Mucosa of stomach (tissue), 1 donor: ENCODE measurements at regions not wholly inside any gene's neighbourhood (a gene's known extent, or its start where the extent isn't known, plus 50 kb on each side); places are given as distances from the start of the nearest gene placed in this dataset.
"Not testable (repeated sequence)": the region's sequence is repeated elsewhere in the genome, so short reads cannot be mapped to it uniquely, and the experiment has no call there.

Experiments used
- H3K27me3 ChIP-seq: one replicate; pipeline ENCODE4 v1.7.0; 2013; ENCODE audit warnings: mild to moderate bottlenecking, low read length; ENCODE audit not compliant: control insufficient read depth, insufficient read depth
- H3K36me3 ChIP-seq: one replicate; pipeline ENCODE4 v1.7.0; 2013; ENCODE audit warnings: low read length; ENCODE audit not compliant: control insufficient read depth, insufficient read depth
- H3K4me1 ChIP-seq: one replicate; pipeline ENCODE4 v1.7.0; 2013; ENCODE audit warnings: mild to moderate bottlenecking, low read length; ENCODE audit not compliant: control insufficient read depth, insufficient read depth
- H3K4me3 ChIP-seq: one replicate; pipeline ENCODE4 v1.7.0; 2013; ENCODE audit warnings: low read length
- H3K9ac ChIP-seq: one replicate; pipeline ENCODE4 v1.7.0; 2013; ENCODE audit warnings: mild to moderate bottlenecking, low read length, moderate library complexity
- H3K9me3 ChIP-seq: one replicate; pipeline ENCODE4 v1.7.0; 2013; ENCODE audit warnings: mild to moderate bottlenecking, low read length, moderate library complexity; ENCODE audit not compliant: control insufficient read depth
- donor health status: Pancreatic carcinoma.

- Histone ChIP-seq H3K4me1 (no peaks in the 10 kb centered on the region), H3K27me3 (peaks cover 17% of the 10 kb centered on the region), H3K4me3 (no peak overlapping the region), H3K36me3 (no peaks in the 10 kb centered on the region), H3K9ac (no peak overlapping the region), H3K9me3 (no peaks in the 10 kb centered on the region)
Measured at GRCh38 chr15:77832874-77833273, 200.2 kb upstream of the LINGO1 start.

DNA sequence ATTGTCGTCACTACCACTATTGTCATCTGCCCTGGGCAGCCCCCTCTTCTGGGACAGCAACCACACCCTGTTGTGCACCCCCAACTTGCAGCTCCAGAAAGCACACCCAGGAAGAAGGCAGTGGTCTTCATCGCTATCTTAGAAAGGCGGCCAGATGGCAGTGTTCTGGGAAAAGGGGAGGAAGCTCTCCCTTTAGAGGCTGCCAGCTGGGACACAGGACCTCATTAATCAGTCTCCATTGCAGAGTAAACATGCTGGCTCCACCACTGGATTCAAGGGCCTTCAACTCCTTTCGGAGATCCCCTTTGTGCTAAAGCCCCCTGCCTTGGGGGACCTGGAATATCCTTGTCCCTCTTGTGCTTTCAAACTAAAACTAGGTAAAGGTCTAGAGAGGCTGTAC is 199.3 kb upstream of the LINGO1 start:
- H3K9me3 ChIP-seq = no peaks in the 10 kb centered on the region
- H3K4me3 ChIP-seq = no peak overlapping the region
- no peaks in the 10 kb centered on the region for H3K36me3 ChIP-seq
- peaks cover 17% of the 10 kb centered on the region for H3K27me3 ChIP-seq
- H3K4me1 ChIP-seq = no peaks in the 10 kb centered on the region
- no peak overlapping the region for H3K9ac ChIP-seq

DNA sequence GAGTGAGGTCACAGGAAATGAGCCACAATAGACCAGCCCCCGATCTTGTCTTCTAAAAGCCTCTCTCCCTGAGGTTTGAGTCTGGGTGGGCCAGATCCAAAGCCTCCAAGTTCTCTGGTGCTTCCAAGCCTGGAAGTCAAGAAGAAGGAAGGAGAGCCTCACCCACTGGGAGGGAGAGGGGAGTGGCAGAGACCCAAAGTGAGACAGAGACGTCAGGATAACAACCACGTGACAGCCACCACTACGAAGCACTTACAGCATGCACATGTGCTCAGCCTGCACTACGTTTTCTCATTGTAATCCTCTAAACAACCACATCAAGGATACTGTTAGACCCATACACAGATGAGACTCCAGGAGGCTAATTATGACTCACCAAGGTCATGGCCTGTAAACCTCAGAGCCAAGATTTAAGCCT is 197.3 kb upstream of the LINGO1 start:
- no peaks in the 10 kb centered on the region for H3K36me3 ChIP-seq
- H3K4me1 ChIP-seq = no peaks in the 10 kb centered on the region
- no peaks in the 10 kb centered on the region for H3K9me3 ChIP-seq
- H3K27me3 ChIP-seq = peaks cover 13% of the 10 kb centered on the region
- H3K4me3 ChIP-seq = no peak overlapping the region
- H3K9ac ChIP-seq = no peak overlapping the region

- H3K36me3 ChIP-seq, H3K4me3 ChIP-seq, H3K9me3 ChIP-seq, H3K4me1 ChIP-seq, H3K9ac ChIP-seq: not testable (repeated sequence)
- H3K27me3 ChIP-seq = peaks cover 13% of the 10 kb centered on the region
Measured at GRCh38 chr15:77829331-77829730, 196.6 kb upstream of the LINGO1 start.

GRCh38 chr15:77827860-77828259 is 195.1 kb upstream of the LINGO1 start:
- Histone ChIP-seq H3K36me3 (no peaks in the 10 kb centered on the region), H3K9ac (no peak overlapping the region), H3K9me3 (no peaks in the 10 kb centered on the region), H3K4me3 (no peak overlapping the region), H3K4me1 (no peaks in the 10 kb centered on the region), H3K27me3 (peaks cover 10% of the 10 kb centered on the region)

DNA sequence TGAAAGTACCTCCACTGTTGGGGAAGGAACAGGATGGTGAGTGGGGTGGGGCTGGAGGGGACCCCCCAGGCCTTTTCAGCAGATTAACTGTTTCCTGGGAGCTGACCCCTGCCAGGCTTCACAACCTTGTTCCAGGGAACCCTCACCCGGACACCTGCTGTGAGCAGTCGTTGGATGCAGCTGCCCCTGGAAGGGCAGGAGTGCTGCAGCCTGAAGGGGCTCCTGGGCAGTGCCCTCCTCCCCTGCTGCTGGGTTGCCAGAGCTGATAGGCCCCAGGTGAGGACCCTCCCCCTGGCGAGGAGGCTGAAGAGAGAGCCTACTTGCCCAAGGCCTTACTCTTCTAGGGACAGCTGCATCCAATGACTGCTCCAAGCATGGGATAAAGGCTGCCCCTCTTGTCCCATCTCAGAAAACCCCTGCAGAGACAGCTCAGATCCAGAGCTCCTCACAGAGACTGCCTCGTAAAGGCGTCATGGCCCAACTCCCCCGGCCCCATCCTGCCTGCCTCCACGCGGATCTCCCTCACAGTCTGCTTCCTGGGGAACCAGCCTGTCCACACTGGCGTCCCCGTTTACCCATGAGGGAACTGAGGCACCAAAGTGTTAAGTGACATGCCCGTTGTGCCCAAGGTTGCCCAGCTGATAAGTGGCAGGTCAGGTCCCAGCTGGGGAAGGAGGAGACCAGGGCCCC is 193.4 kb upstream of the LINGO1 start:
- no peak overlapping the region for H3K9ac ChIP-seq
- H3K36me3 ChIP-seq = no peaks in the 10 kb centered on the region
- peaks cover 13% of the 10 kb centered on the region for H3K27me3 ChIP-seq
- no peaks in the 10 kb centered on the region for H3K9me3 ChIP-seq
- no peaks in the 10 kb centered on the region for H3K4me1 ChIP-seq
- H3K4me3 ChIP-seq = no peak overlapping the region

DNA sequence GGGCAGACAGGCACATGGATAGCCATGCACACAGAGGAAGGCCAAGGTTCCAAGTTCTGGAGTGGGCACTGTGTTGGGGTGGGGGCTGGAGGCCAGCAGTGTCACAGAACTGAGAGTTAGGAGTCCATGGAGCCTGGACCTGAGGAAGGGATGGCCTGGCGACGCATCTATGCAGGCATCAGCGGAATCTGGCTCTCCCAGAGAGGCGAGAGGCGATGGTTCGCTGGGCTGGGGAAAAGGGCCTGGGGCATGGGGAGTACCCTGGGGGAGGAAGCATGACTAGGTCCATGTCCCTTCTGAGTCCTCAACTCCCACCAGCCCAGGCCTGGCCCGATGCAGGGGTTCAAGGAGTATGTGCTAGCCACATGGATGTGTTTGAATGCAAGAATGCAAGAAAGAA is 192.8 kb upstream of the LINGO1 start:
- no peaks in the 10 kb centered on the region for H3K9me3 ChIP-seq
- no peak overlapping the region for H3K9ac ChIP-seq
- H3K27me3 ChIP-seq = peaks cover 19% of the 10 kb centered on the region
- H3K4me3 ChIP-seq = no peak overlapping the region
- no peaks in the 10 kb centered on the region for H3K4me1 ChIP-seq
- no peaks in the 10 kb centered on the region for H3K36me3 ChIP-seq

DNA sequence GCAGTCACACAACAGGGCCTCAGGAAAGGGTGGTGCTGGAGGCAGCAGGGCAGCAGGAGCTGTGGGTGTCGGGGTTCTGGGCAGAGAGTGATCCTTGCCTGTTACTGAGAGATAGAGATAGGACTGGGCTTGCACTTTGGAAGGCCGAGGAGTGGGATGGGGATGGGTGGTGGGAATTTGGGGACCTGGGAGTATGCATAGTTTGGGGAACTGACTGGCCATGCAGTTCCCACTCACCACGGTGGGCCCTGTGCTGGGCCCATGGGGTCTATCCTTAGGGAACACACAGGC is 192.5 kb upstream of the LINGO1 start:
- no peaks in the 10 kb centered on the region for H3K9me3 ChIP-seq
- peaks cover 23% of the 10 kb centered on the region for H3K27me3 ChIP-seq
- H3K9ac ChIP-seq = no peak overlapping the region
- no peak overlapping the region for H3K4me3 ChIP-seq
- H3K36me3 ChIP-seq = no peaks in the 10 kb centered on the region
- peaks cover under 1% of the 10 kb centered on the region for H3K4me1 ChIP-seq

DNA sequence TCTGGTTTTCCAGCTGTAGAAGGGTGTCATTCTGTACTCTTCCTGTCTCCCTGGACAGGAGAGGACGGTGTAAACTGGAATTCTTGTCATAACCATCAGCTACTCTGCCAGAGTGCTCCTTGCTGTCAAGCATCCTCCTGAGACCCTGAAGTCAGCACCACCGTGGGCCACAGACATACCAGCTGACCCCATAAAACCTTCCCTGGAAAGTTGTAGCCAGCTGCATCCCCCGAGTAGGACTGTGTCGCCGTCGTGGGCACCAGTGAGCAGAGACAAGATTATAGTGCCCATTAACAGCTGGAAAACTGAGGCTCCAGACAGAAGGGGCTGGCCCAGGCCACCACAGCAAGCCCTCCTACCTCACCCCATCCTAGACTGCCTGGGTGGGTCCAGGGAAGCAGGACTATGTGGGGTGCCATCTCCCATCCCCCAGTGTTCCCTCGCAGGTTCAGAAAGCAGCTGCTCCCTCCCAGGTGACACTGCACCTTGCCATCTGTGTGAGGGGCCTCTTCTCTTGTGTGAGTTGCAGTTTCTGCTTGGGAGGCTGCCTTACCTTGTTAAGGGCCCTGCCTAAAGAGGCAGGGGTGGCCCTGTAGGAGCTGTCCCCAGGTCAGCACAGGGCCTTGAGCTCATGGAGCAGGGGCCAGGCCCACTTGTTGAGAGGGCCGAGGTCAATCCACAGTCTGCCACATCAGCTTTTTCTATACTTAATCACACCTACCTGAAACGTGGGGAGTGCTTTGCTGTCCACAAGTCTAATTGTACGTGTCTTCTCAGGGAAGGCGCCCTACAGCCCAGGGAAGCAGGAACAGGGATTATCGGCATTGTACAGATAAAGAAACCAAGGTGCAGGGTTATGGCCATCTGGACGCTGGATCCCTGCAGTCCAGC is 191.9 kb upstream of the LINGO1 start:
- Histone ChIP-seq H3K36me3 (no peaks in the 10 kb centered on the region), H3K4me1 (peaks cover 4% of the 10 kb centered on the region), H3K4me3 (no peak overlapping the region), H3K9ac (no peak overlapping the region), H3K9me3 (no peaks in the 10 kb centered on the region), H3K27me3 (peaks cover 29% of the 10 kb centered on the region)

- no peak overlapping the region for H3K9ac ChIP-seq
- no peaks in the 10 kb centered on the region for H3K9me3 ChIP-seq
- H3K4me3 ChIP-seq = no peak overlapping the region
- H3K36me3 ChIP-seq = no peaks in the 10 kb centered on the region
- H3K27me3 ChIP-seq = peaks cover 30% of the 10 kb centered on the region
- peaks cover 7% of the 10 kb centered on the region for H3K4me1 ChIP-seq
Measured at GRCh38 chr15:77823736-77824135, 191.0 kb upstream of the LINGO1 start.

GRCh38 chr15:77822631-77823230 is 190.0 kb upstream of the LINGO1 start:
- H3K36me3 ChIP-seq = no peaks in the 10 kb centered on the region
- peaks cover 35% of the 10 kb centered on the region for H3K27me3 ChIP-seq
- H3K4me3 ChIP-seq = no peak overlapping the region
- no peaks in the 10 kb centered on the region for H3K9me3 ChIP-seq
- peaks cover 7% of the 10 kb centered on the region for H3K4me1 ChIP-seq
- H3K9ac ChIP-seq = no peak overlapping the region

DNA sequence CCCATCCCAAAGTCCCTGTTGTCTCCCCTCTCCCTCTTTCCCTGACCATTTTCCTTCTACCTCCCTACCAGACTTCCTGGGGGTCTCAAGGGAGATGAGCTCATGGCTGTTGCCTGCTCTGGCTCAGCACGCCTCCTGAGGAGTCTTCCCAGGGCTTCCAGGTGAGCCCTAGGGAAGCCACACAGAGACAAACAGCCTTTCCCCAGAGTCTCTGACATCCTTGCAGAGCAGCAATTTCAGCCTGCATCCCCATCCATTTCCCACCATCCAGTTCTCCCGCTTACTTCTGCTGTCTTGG is 189.2 kb upstream of the LINGO1 start:
- H3K9ac ChIP-seq = no peak overlapping the region
- no peaks in the 10 kb centered on the region for H3K36me3 ChIP-seq
- H3K9me3 ChIP-seq = no peaks in the 10 kb centered on the region
- H3K4me1 ChIP-seq = peaks cover 7% of the 10 kb centered on the region
- H3K4me3 ChIP-seq = no peak overlapping the region
- peaks cover 44% of the 10 kb centered on the region for H3K27me3 ChIP-seq
